Cardiac fibroblast (primary cell): ENCODE measurements at regions not wholly inside any gene's neighbourhood (a gene's known extent, or its start where the extent isn't known, plus 50 kb on each side); places are given as distances from the start of the nearest gene placed in this dataset.

Source experiments
- DNase-seq, 2 donors: peaks; one replicate each; pipeline versions ENCODE4 v3.0.0 to v3.0.0-alpha.2; 2010; ENCODE audit warnings: low read depth in 2 of 2
- H3K4me3 ChIP-seq, 2 donors: replicated peaks in 1 of 2; 1 replicate in 1 of 2; 2 replicates in 1 of 2; pipeline ENCODE4 v1.5.1; 2011; ENCODE audit warnings: low read depth in 2 of 2, low read length in 2 of 2, mild to moderate bottlenecking in 2 of 2, moderate library complexity in 1 of 2
- CTCF ChIP-seq: IDR thresholded peaks from one replicate; pipeline ENCODE4 v1.5.1; 2011; ENCODE audit warnings: low read depth, mild to moderate bottlenecking, low read length, inconsistent platforms

DNA sequence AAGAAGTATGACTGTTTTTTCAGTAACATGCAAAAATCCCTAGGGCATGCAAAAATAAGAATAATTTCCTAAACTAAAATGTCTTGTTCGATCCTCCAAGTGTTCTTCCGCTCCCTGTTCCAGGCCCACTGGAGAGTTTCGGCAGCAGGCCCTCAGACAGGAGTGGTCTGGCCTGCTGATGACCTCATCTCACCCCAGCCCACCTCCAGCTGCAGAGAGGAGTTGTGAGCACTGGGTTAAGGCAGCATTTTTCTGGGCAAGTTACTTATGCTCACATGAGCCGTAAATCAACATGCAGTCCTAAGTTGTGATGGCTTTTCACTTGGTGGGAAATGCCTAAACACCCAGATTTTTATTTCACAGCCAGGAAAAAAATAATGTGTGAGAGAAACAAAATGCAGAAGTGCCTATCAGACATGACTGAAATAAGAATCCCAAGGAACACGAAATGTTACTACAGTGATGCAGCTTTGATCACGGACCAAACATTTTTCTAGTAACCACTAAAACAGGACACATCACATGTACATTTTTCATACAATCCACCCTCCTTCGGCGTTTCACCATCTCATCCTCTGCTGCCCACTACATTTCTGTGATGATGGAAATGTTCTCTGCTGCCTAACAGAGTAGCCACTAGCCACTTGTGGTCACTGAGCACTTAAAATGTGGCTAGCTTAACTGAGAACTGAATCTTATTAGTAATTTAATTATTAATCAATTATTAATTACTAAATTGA is 153.3 kb upstream of the TBL1X start:
- no peak overlapping the region for H3K4me3 ChIP-seq
- no peak for DNase-seq
- TF ChIP-seq CTCF = no peak

DNA sequence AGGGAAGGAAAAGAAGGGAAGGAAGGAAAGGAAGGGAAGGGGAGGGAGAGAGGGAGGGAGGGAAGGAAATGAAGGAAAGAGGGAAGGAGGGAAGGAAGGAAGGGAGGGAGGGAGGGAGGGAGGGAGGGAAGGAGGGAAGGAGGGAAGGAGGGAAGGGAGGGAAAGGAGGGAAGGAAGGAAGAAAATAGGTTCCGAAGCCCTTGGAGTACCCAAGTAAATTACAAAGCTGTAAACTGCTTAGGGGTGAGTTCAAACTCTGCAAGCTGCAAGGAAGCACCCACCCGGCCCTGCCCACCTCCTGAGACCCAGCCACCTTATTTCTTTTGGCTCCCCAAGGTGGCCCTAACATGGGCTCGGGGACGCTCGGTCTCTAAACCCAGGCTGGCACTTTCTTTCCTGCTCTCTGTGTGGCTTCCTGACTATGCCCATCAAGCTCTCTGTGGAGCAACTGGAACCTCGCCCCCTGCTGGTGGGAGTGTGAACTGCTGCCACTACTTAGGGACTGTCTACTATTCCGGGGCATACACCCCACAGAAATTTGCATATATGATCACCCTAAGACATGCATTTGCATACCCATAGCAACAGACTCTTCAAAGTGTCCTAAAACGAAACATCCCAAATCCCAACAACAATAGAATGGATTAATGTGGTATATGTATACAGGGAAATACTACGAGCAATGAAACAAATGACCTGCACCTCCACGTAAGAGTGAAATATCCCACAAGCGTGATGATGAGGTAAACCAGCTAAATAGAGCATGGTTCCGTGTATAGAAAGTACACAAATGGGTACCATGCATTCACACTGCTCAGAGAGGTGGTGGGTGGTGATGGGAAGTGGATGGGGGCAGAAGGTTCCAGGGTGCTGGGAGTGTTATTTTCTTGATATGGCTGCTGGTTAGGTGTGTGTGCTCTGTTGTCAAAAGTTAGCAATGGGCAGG is 151.7 kb upstream of the TBL1X start:
- peak; percentile 67 for TF ChIP-seq CTCF
- DNase-seq = peak in 1 of 2 donors; percentile 25
- H3K4me3 ChIP-seq = no peak overlapping the region

DNA sequence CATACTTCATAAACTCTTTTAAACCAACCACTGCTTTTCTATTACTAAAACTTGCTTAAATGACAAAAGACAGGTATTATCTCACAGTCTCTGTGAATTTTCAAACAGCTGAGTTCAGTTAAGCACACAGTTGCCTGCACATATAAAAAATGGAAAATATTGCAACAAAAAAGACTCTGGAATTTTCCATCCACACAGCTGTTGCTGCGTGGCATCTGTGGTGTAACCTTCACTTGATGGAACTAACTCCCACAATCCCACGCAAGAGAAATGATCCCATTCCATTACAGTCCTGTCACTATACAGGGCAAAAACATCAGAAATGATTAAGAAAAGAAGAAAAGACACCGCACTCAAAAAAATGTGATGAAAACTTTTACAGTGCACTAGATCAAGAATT is 149.8 kb upstream of the TBL1X start:
- DNase-seq = no peak
- no peak for TF ChIP-seq CTCF
- no peak overlapping the region for H3K4me3 ChIP-seq

GRCh38 chrX:9316096-9316495 is 148.8 kb upstream of the TBL1X start:
- DNase-seq = no peak
- TF ChIP-seq CTCF = no peak
- no peak overlapping the region for H3K4me3 ChIP-seq

DNA sequence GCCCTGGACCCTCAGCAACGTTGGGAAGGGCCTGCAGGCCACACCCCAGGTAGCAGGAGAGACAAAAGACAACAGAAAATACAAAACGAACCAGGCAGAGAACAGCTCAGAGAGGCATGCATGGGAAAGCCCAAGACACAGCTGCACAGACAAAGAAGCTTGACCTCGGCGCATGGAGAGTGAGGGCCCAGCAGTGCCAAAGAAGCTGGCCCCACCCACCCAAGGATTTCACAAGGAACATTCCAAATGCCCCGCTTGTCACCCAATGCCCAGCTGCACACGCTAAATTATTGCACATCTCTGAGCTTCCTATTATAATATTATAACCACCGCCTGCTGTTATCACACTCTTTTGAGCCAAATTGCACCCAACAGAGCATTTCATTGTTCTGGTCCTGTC is 147.7 kb upstream of the TBL1X start:
- no peak overlapping the region for H3K4me3 ChIP-seq
- no peak for DNase-seq
- TF ChIP-seq CTCF = no peak

DNA sequence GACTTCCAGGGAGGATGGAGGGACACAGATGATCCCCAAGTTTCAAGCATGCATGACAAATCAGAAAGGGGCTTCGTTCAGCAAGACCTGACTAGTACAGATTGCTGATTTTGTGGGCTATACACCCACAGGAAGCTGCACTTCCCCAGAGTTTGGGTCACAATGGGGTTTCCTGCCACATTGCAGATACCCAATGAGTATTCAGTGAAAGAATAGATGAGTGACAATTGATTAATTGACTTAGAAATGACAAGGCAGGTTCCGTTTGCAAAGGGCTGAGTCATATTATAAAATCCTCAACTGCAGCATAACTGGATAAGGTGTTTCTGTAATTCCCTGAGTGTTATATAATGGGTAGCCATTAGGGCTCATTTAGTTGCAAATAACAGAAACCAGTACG is 146.6 kb upstream of the TBL1X start:
- no peak for TF ChIP-seq CTCF
- no peak for DNase-seq
- H3K4me3 ChIP-seq = no peak overlapping the region
